Endothelial cell of umbilical vein (primary cell): ENCODE measurements at regions not wholly inside any gene's neighbourhood (a gene's known extent, or its start where the extent isn't known, plus 50 kb on each side); places are given as distances from the start of the nearest gene placed in this dataset.

Experiments used
- BruUV-seq: library from RNA; stranded (reverse); fragments of 400-500 nt; replicated peaks from 2 replicates; lab custom pipeline; 2021; lab: Mats Ljungman, UMichigan
- CTCF ChIA-PET: fragments of 300-600, 350-600 bp; sonication (Branson Sonifier 250); formaldehyde crosslinking; loops from one replicate; lab custom pipeline; 2021; ENCODE audit warnings: antibody characterized with exemption, inconsistent platforms; lab: Charles Lee
- POLR2A ChIA-PET: fragments of 300-600, 350-600 bp; sonication (Branson Sonifier 250); formaldehyde crosslinking; loops from one replicate; lab custom pipeline; 2021; ENCODE audit warnings: antibody characterized with exemption, inconsistent platforms; lab: Charles Lee
- DNase-seq: peaks from one replicate; pipeline ENCODE4 v3.0.0-alpha.2; 2011; ENCODE audit warnings: low read depth, low spot score
- FAIRE-seq: peaks from 2 replicates; lab custom pipeline; 2011; peaks lifted over from hg19 to GRCh38; lab: Jason Lieb, UNC
- H2AFZ ChIP-seq: 2 replicates; pipeline ENCODE4 v1.6.0; 2012; ENCODE audit warnings: low read depth, low read length, control low read depth, inconsistent platforms
- H3K27ac ChIP-seq: 2 replicates; pipeline ENCODE4 v1.5.1; 2011; ENCODE audit warnings: low read depth, mild to moderate bottlenecking, control low read depth, low read length, moderate library complexity; ENCODE audit not compliant: insufficient read depth
- H3K27me3 ChIP-seq, 2 experiments: 2 replicates each; pipeline versions ENCODE4 v1.6.0 to v1.6.1; 2011; ENCODE audit warnings: low read length in 2 of 2, mixed read lengths in 1 of 2; ENCODE audit not compliant: control insufficient read depth in 2 of 2, insufficient read depth in 2 of 2
- H3K36me3 ChIP-seq, 2 experiments: 2 replicates in 1 of 2; 3 replicates in 1 of 2; pipeline ENCODE4 v1.5.1; 2011; ENCODE audit warnings: low read length in 2 of 2, mild to moderate bottlenecking in 1 of 2, moderate library complexity in 1 of 2; ENCODE audit not compliant: control insufficient read depth in 2 of 2, insufficient read depth in 2 of 2; ENCODE audit errors: extremely low read depth in 1 of 2
- H3K4me1 ChIP-seq: 3 replicates; pipeline ENCODE4 v1.5.1; 2011; ENCODE audit warnings: mild to moderate bottlenecking, low read length; ENCODE audit not compliant: control insufficient read depth, insufficient read depth; ENCODE audit errors: extremely low read depth
- H3K4me2 ChIP-seq: 2 replicates; pipeline ENCODE4 v1.6.1; 2011; ENCODE audit warnings: low read length, control low read depth, mixed read lengths; ENCODE audit not compliant: insufficient read depth
- H3K4me3 ChIP-seq, 3 experiments: fragments of 200-600 bp in 1 of 3; sonication (generic), shearing (Covaris generic) in 1 of 3; replicated peaks in 1 of 3; 2 replicates each; pipeline ENCODE4 v1.5.1; 2011 to 2016; ENCODE audit warnings: control low read depth in 3 of 3, low read length in 3 of 3, mild to moderate bottlenecking in 2 of 3, inconsistent platforms in 1 of 3, low read depth in 1 of 3, moderate library complexity in 1 of 3; ENCODE audit not compliant: insufficient read depth in 1 of 3
- H3K79me2 ChIP-seq: 2 replicates; pipeline ENCODE4 v1.6.0; 2012; ENCODE audit warnings: low read length, inconsistent platforms; ENCODE audit not compliant: control insufficient read depth, insufficient read depth
- H3K9ac ChIP-seq: replicated peaks from 2 replicates; pipeline ENCODE3; 2011; ENCODE audit warnings: low read length, control low read depth; ENCODE audit not compliant: insufficient read depth; ENCODE audit errors: extremely low read depth
- H3K9me1 ChIP-seq: replicated peaks from 3 replicates; pipeline ENCODE4 v1.6.0; 2011; ENCODE audit warnings: mild to moderate bottlenecking, low read length; ENCODE audit not compliant: control insufficient read depth, insufficient read depth; ENCODE audit errors: extremely low read depth
- H3K9me3 ChIP-seq: replicated peaks from 2 replicates; pipeline ENCODE4 v1.5.1; 2012; ENCODE audit warnings: low read length, inconsistent platforms; ENCODE audit not compliant: control insufficient read depth, insufficient read depth
- H4K20me1 ChIP-seq: replicated peaks from 2 replicates; pipeline ENCODE3; 2011; ENCODE audit warnings: mild to moderate bottlenecking, low read length; ENCODE audit not compliant: control insufficient read depth, insufficient read depth; ENCODE audit errors: extremely low read depth
- EZH2 ChIP-seq: IDR thresholded peaks from 2 replicates; pipeline ENCODE4 v1.6.1; 2012; ENCODE audit warnings: borderline replicate concordance, low read depth, mild to moderate bottlenecking, moderate library complexity, low read length, inconsistent platforms; ENCODE audit not compliant: severe bottlenecking
- FOS ChIP-seq: IDR thresholded peaks from 2 replicates; pipeline ENCODE4 v1.6.1; 2011; ENCODE audit warnings: mild to moderate bottlenecking, low read length, moderate library complexity, borderline replicate concordance; ENCODE audit not compliant: insufficient read depth
- GATA2 ChIP-seq: IDR thresholded peaks from 2 replicates; pipeline ENCODE4 v1.7.0; 2011; ENCODE audit warnings: low read depth, mild to moderate bottlenecking, moderate library complexity, mixed read lengths, low read length; ENCODE audit not compliant: insufficient read length, insufficient read depth
- JUN ChIP-seq: IDR thresholded peaks from 2 replicates; pipeline ENCODE4 v1.6.1; 2011; ENCODE audit warnings: borderline replicate concordance, low read depth; ENCODE audit not compliant: insufficient read length, insufficient read depth
- MYC ChIP-seq: IDR thresholded peaks from one replicate; pipeline ENCODE4 v1.6.1; 2011; ENCODE audit warnings: mild to moderate bottlenecking, low read depth, low read length
- POLR2A ChIP-seq: IDR thresholded peaks from 2 replicates; pipeline ENCODE4 v1.6.1; 2012; ENCODE audit warnings: low read depth, mild to moderate bottlenecking, control low read depth, low read length
- POLR2AphosphoS5 ChIP-seq: IDR thresholded peaks from 2 replicates; pipeline ENCODE4 v1.6.1; 2012; ENCODE audit warnings: low read depth, mild to moderate bottlenecking, control low read depth, low read length, moderate library complexity; ENCODE audit not compliant: insufficient read depth
- dilution Hi-C: fragments of 300-500 bp; cut with MboI; formaldehyde crosslinking; loops from one replicate; pipeline ENCODE4 v1.15.0; 2019; ENCODE audit warnings: low sequenced_read_pairs; ENCODE audit not compliant: extremely low pct_ligation_motif_present
- intact Hi-C: fragments of 100-400 bp; cut with micrococcal nuclease; formaldehyde crosslinking; loops from one replicate; pipeline ENCODE4 v1.10.0; 2022
- TF ChIP-seq, protein P1 (sequence below), 2 donors: IDR thresholded peaks; 1 replicate in 1 of 2; 2 replicates in 1 of 2; pipeline ENCODE4 v1.5.1; 2011; ENCODE audit warnings: low read length in 2 of 2, mild to moderate bottlenecking in 2 of 2, moderate library complexity in 2 of 2, control low read depth in 1 of 2, inconsistent platforms in 1 of 2, low read depth in 1 of 2; ENCODE audit not compliant: insufficient read depth in 1 of 2; ENCODE audit errors: extremely low read depth in 1 of 2
- TF ChIP-seq, protein P2 (sequence below): IDR thresholded peaks from 2 replicates; pipeline ENCODE4 v1.6.1; 2011; ENCODE audit not compliant: insufficient read depth, insufficient read length

DNA sequence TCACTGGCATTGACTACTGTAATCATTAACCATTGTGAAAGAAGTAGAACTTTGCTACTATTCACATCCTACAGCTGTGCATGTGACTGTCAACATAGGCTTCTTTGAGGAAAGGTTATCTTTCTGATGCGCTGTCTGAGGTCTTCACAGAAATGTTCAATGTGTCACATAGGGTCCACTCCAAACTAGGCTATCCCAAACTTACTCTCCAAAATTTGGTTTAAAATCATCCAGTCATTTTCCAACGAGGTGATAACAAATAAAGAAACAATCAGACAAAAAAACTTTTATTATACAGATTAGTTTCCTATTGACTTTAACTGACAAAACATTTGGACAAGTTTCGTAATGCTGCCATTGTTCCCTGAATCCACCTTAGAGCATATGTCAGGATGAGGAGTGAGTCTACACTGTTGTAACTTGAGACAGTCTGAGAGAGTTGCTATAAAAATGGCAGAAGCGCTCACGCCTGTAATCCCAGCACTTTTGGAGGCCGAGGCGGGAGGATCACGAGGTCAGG is 511.6 kb downstream of the PLOD2 start:
- Histone ChIP-seq H3K36me3 (no peaks in the 10 kb centered on the region), H3K27me3 (no peaks in the 10 kb centered on the region), H3K9me3 (no peaks in the 10 kb centered on the region), H4K20me1 (no peaks in the 10 kb centered on the region), H3K4me2 (no peak overlapping the region), H2AFZ (no peak overlapping the region), H3K27ac (no peak overlapping the region), H3K4me1 (no peaks in the 10 kb centered on the region), H3K9ac (no peak overlapping the region), H3K4me3 (no peak overlapping the region), H3K79me2 (no peaks in the 10 kb centered on the region), H3K9me1 (no peaks in the 10 kb centered on the region)
- intact Hi-C loops (no loop called here), dilution Hi-C loops (no loop called here)
- CTCF ChIA-PET, result interaction anchor here (1.1 kb wide), 1 partner anchor 21 kb away, joined by 3 read pairs; no protein-coding TSS in a partner anchor
- POLR2A ChIA-PET, result no interaction called here
- DNase-seq (no peak), FAIRE-seq (no peak)
- TF ChIP-seq, protein P1, sequence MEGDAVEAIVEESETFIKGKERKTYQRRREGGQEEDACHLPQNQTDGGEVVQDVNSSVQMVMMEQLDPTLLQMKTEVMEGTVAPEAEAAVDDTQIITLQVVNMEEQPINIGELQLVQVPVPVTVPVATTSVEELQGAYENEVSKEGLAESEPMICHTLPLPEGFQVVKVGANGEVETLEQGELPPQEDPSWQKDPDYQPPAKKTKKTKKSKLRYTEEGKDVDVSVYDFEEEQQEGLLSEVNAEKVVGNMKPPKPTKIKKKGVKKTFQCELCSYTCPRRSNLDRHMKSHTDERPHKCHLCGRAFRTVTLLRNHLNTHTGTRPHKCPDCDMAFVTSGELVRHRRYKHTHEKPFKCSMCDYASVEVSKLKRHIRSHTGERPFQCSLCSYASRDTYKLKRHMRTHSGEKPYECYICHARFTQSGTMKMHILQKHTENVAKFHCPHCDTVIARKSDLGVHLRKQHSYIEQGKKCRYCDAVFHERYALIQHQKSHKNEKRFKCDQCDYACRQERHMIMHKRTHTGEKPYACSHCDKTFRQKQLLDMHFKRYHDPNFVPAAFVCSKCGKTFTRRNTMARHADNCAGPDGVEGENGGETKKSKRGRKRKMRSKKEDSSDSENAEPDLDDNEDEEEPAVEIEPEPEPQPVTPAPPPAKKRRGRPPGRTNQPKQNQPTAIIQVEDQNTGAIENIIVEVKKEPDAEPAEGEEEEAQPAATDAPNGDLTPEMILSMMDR (IDR thresholded peaks at IDR 0.05; ENCODE audit: extremely low read depth in 1 of 2, insufficient read depth in 1 of 2, low read depth in 1 of 2, low read length in 2 of 2), result no peak
- TF ChIP-seq GATA2, result no peak
- no peak for TF ChIP-seq POLR2A
- TF ChIP-seq POLR2AphosphoS5, result no peak
- BruUV-seq, result no TSS peak

DNA sequence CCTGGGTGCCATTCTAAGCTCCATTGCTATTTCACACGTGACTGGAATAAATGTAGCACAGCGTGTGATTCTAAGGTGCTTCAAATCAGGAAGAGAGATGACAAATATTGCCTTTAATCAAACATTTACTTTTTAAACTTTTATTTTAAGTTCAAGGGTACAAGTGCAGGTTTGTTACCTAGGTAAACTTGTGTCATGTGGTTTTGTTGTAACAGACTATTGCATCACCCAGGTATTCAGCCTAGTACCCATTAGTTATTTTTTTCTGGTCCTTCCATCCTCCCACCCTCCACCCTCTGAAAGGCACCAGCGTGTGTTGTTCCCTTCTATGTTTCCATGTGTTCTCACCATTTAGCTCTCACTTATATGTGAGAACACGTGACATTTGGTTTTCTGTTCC is 510.8 kb downstream of the PLOD2 start:
- Histone ChIP-seq H2AFZ (no peak overlapping the region), H3K36me3 (no peaks in the 10 kb centered on the region), H3K27me3 (no peaks in the 10 kb centered on the region), H3K9ac (no peak overlapping the region), H3K9me3 (no peaks in the 10 kb centered on the region), H3K4me2 (no peak overlapping the region), H3K4me3 (no peak overlapping the region), H4K20me1 (no peaks in the 10 kb centered on the region), H3K9me1 (no peaks in the 10 kb centered on the region), H3K4me1 (no peaks in the 10 kb centered on the region), H3K79me2 (no peaks in the 10 kb centered on the region), H3K27ac (no peak overlapping the region)
- FAIRE-seq (no peak), DNase-seq (no peak)
- BruUV-seq, result no TSS peak
- ChIA-PET POLR2A (no interaction called here), CTCF (interaction anchor here (0.7 to 1.4 kb wide), 2 partner anchors 10 to 127 kb away, joined by 3 read pairs; no protein-coding TSS in a partner anchor)
- intact Hi-C loops (no loop called here), dilution Hi-C loops (no loop called here)
- TF ChIP-seq MYC, result no peak
- TF ChIP-seq, protein P2, sequence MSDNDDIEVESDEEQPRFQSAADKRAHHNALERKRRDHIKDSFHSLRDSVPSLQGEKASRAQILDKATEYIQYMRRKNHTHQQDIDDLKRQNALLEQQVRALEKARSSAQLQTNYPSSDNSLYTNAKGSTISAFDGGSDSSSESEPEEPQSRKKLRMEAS, result no peak
- no peak for TF ChIP-seq GATA2
- no peak for TF ChIP-seq JUN
- no peak for TF ChIP-seq POLR2A
- no peak for TF ChIP-seq POLR2AphosphoS5
- TF ChIP-seq, protein P1 (IDR thresholded peaks at IDR 0.05; ENCODE audit: extremely low read depth in 1 of 2, insufficient read depth in 1 of 2, low read depth in 1 of 2, low read length in 2 of 2), result no peak
- no peak for TF ChIP-seq EZH2
- no peak for TF ChIP-seq FOS
